Mucosa of stomach (tissue), 1 donor: ENCODE measurements at regions not wholly inside any gene's neighbourhood (a gene's known extent, or its start where the extent isn't known, plus 50 kb on each side); places are given as distances from the start of the nearest gene placed in this dataset.

Experiments used
- H3K27me3 ChIP-seq: one replicate; pipeline ENCODE4 v1.7.0; 2013; ENCODE audit warnings: mild to moderate bottlenecking, low read length; ENCODE audit not compliant: control insufficient read depth, insufficient read depth
- H3K36me3 ChIP-seq: one replicate; pipeline ENCODE4 v1.7.0; 2013; ENCODE audit warnings: low read length; ENCODE audit not compliant: control insufficient read depth, insufficient read depth
- H3K4me1 ChIP-seq: one replicate; pipeline ENCODE4 v1.7.0; 2013; ENCODE audit warnings: mild to moderate bottlenecking, low read length; ENCODE audit not compliant: control insufficient read depth, insufficient read depth
- H3K4me3 ChIP-seq: one replicate; pipeline ENCODE4 v1.7.0; 2013; ENCODE audit warnings: low read length
- H3K9ac ChIP-seq: one replicate; pipeline ENCODE4 v1.7.0; 2013; ENCODE audit warnings: mild to moderate bottlenecking, low read length, moderate library complexity
- H3K9me3 ChIP-seq: one replicate; pipeline ENCODE4 v1.7.0; 2013; ENCODE audit warnings: mild to moderate bottlenecking, low read length, moderate library complexity; ENCODE audit not compliant: control insufficient read depth
- donor health status: Pancreatic carcinoma.

DNA sequence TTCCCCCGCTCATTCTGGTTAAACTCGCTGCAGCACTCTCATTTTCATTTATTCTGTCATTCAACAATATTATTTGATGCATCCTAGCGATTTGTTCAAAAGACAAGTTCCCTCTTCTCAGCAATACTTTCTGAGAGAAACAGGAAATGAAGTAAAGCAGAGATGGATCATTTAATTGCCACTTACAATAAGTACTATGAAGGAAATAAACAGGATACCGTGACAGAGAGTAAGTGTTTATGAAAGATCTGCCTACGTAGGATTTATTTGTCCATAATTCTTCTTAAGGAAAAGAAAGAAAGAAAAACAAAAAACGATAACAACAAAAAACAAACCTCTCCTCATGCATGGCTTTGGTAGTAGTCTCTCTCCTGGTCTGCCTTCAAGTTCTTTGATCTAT, 406.8 kb upstream of the ZNF608 start:
- Histone ChIP-seq H3K4me3 (no peak overlapping the region), H3K9me3 (no peaks in the 10 kb centered on the region), H3K9ac (no peak overlapping the region), H3K36me3 (no peaks in the 10 kb centered on the region), H3K27me3 (no peaks in the 10 kb centered on the region), H3K4me1 (no peaks in the 10 kb centered on the region)

DNA sequence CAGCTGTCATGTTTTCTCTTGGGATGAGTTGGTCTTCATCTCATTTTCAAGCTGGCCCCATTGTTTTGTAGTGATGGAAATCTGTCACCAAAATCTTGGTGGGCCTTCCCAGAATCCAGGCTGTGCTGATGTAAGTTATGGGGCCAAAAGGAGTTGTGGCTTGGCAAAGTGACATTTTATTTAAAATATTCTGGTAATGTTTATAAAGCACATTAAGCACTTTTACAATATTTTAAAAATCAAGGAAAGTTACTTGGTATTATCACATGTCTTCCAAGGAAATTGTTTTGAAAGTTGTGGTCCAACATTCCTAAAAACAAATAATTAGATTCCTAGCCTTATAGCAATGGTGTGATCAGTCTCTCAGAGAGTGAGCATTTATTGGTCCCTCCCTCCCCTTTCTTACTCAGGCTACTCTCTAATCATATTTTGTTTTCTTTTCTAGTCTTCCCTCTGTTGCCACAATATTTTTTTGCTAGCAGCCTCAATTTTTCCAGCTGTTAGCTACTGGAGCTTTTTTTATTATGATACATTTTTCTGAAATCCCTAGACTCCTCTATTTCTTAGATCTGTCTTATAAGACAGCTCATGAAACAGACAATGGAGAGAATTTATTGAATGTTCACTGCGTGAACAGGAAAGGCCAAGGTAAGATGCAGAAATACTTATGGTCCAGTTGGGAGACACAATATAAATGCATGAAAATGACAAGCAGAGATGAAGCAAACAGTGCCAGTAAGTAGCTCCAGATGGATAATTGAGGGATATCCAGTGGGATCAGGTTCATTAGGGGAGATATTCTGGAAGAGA, 408.1 kb upstream of the ZNF608 start:
- Histone ChIP-seq H3K27me3 (no peaks in the 10 kb centered on the region), H3K4me3 (no peak overlapping the region), H3K4me1 (no peaks in the 10 kb centered on the region), H3K36me3 (no peaks in the 10 kb centered on the region), H3K9ac (no peak overlapping the region), H3K9me3 (no peaks in the 10 kb centered on the region)

DNA sequence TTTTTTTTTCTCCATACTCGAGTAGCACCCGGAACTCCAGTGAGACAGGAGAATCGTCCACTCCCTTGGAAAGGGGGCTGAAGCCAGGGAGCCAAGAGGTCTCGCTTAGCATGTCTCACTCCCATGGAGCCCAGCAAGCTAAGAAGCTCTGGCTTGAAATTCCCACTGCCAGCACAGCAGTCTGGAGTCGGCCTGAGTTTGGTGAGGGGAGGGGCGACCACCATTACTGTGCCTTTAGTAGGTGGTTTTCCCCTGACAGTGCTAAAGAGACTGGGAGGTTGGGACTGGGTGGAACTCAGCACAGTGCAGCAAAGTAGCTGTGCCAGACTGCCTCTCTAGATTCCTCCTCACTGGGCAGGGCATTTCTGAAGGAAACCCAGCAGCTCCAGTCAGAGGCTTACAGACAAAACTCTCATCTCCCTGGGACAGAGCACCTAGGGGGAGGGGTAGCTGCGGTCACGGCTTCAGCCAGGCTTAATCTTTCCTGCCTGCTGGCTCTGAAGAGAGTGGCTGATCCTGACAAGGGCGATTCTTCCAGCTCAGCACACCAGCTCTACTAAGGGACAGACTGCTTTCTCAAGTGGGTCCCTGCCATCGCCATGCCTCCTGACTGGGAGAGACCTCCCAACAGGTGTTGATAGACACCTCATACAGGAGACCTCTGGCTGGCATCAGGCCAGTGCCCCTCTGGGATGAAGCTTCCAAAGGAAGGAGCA, 414.5 kb upstream of the ZNF608 start:
- no peaks in the 10 kb centered on the region for H3K4me1 ChIP-seq
- no peaks in the 10 kb centered on the region for H3K36me3 ChIP-seq
- no peak overlapping the region for H3K4me3 ChIP-seq
- H3K9ac ChIP-seq = no peak overlapping the region
- H3K27me3 ChIP-seq = no peaks in the 10 kb centered on the region
- H3K9me3 ChIP-seq = no peaks in the 10 kb centered on the region

DNA sequence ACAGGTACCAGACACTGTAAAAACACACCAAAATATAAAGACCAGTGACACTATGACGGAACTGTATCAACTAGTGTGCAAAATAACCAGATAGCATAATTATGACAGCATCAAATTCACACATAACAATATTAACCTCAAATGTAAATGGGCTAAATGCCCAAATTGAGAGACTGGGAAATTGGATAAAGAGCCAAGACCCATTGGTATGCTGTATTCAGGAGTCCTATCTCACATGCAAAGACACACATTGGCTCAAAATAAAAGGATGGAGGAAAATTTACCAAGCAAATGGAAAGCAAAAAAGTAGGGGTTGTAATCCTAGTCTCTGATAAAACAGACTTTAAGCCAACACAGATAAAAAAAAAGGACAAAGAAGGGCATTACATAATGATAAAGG, 416.3 kb upstream of the ZNF608 start:
- Histone ChIP-seq H3K27me3 (no peaks in the 10 kb centered on the region), H3K9me3 (no peaks in the 10 kb centered on the region), H3K36me3 (no peaks in the 10 kb centered on the region), H3K9ac (no peak overlapping the region), H3K4me3 (no peak overlapping the region), H3K4me1 (no peaks in the 10 kb centered on the region)

DNA sequence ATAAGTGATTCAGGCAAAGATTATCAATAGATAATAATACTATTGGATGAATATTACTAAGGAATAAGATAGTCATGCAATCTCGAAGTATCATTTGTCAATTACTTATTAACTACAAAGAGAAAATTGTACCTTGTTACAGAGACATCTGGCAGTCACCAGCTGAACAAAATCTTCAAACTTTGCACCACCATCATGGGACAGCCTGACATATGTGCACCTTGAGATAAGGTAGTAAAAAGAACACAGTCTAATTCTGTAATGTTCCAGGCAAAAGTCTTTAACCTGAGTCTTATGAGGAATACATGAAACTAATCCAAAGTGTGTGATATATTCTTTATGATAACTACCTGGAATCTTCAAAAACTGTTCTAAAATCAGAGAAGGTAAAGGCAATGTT, 423.0 kb upstream of the ZNF608 start:
- no peak overlapping the region for H3K4me3 ChIP-seq
- H3K9ac ChIP-seq = no peak overlapping the region
- H3K36me3 ChIP-seq = no peaks in the 10 kb centered on the region
- no peaks in the 10 kb centered on the region for H3K9me3 ChIP-seq
- no peaks in the 10 kb centered on the region for H3K4me1 ChIP-seq
- no peaks in the 10 kb centered on the region for H3K27me3 ChIP-seq

DNA sequence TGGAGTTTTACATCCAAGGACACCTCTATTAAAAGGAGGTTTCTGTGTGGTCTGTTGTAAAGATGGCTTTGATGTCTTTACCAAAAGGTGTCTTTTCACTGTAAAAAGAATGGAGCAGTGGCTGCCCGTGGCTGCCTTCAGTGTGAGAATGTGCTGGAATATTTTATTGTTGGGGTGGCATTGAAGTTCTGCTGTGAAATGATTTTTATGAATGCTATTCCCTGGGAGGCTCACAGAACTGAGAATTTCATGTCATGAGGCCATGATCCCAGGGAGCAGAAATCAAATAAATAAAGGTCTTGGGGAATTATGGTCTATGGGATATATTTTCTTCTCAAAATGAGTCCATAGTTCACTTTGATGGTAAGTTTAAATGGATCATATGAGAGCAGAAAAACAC, 425.2 kb upstream of the ZNF608 start:
- Histone ChIP-seq H3K4me3 (no peak overlapping the region), H3K4me1 (no peaks in the 10 kb centered on the region), H3K27me3 (no peaks in the 10 kb centered on the region), H3K9me3 (no peaks in the 10 kb centered on the region), H3K36me3 (no peaks in the 10 kb centered on the region), H3K9ac (no peak overlapping the region)

DNA sequence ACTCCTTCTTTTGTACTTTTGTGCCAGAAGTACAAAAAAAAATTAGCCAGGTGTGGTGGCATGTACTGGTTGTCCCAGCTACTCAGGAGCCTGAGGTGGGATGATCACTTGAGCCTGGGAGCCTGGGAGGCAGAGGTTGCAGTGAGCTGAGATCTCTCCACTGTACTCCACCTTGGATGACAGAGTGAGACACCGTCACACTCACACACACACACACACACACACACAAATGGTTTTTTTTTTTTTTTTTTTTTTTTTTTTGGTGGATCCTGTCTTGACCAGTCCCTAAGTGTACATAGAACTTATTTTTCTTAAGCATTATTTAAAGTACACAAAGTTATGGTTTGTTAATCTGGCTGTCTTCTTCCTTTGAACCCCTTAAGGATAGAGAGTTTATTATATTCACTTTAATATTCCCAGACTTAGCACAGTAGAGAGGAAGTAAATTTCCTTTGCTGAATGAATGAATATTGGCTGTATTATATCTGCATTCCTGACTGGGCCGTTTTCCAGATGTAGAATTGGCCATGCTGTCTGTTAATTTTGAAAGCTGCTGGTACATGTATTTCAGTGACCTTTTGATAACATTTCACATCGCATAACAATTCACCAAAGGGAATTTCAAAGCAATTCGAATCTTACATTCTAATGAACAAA, 429.0 kb upstream of the ZNF608 start:
- no peak overlapping the region for H3K4me3 ChIP-seq
- no peak overlapping the region for H3K9ac ChIP-seq
- no peaks in the 10 kb centered on the region for H3K9me3 ChIP-seq
- no peaks in the 10 kb centered on the region for H3K4me1 ChIP-seq
- no peaks in the 10 kb centered on the region for H3K27me3 ChIP-seq
- H3K36me3 ChIP-seq = no peaks in the 10 kb centered on the region

DNA sequence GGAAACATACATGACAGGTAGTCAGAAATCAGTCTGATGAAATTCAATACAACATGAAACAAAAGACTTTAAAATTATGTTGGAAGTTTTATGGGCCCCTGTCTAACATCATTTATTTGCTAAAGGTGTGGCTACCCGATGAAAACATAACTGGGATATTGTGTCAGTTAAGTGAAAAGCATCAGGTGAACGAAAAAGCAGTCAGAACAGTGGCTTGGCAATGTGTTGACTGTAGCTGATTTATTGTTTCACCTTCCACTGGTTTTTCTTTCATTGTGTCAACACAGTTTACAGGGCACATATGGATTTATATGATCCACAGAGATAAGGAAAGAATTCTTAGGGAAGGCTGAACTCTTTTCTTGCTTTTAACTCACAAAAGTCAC, 429.6 kb upstream of the ZNF608 start:
- no peaks in the 10 kb centered on the region for H3K4me1 ChIP-seq
- no peaks in the 10 kb centered on the region for H3K9me3 ChIP-seq
- no peak overlapping the region for H3K9ac ChIP-seq
- no peak overlapping the region for H3K4me3 ChIP-seq
- no peaks in the 10 kb centered on the region for H3K36me3 ChIP-seq
- no peaks in the 10 kb centered on the region for H3K27me3 ChIP-seq

DNA sequence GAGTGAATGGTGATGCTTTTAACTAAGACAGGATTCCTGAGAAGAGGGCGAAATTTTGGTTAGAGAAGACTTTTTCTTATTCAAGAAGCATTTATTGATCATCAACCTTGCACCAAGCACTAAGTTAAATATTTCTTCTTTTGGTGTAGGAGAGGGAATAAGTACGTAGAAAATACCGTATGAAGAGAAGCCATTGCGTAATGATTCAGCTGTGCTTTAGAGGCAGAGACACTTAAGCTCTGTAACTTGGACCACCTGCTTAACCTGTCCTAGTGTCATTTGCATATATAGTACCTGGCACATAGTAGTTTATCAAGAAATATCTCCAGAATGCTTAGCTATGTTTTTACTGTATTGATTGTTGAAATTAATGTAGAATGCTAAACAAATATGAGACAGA, 430.9 kb upstream of the ZNF608 start:
- Histone ChIP-seq H3K4me1 (no peaks in the 10 kb centered on the region), H3K4me3 (no peak overlapping the region), H3K27me3 (no peaks in the 10 kb centered on the region), H3K36me3 (no peaks in the 10 kb centered on the region), H3K9ac (no peak overlapping the region), H3K9me3 (no peaks in the 10 kb centered on the region)

DNA sequence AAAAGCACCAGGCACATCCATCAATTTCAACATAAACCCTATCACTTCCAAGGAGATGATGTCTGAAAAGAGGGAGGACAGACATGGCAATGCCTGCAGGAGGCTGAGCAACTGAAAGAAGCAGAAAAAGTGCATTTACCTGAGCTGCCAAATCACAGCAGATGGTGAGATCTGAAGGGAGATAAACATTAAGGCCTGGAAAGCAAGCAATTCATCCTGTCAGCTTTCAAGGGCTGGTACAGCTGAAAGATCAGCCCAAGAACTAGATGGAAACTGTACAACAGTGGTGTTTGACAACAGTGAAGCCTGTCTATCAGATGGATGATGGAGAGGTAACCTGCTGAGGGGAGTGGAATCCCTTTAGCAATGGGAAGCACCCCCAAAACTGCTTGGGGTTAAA, 433.2 kb upstream of the ZNF608 start:
- Histone ChIP-seq H3K4me1 (no peaks in the 10 kb centered on the region), H3K4me3 (no peak overlapping the region), H3K36me3 (no peaks in the 10 kb centered on the region), H3K9ac (no peak overlapping the region), H3K27me3 (no peaks in the 10 kb centered on the region), H3K9me3 (no peaks in the 10 kb centered on the region)

DNA sequence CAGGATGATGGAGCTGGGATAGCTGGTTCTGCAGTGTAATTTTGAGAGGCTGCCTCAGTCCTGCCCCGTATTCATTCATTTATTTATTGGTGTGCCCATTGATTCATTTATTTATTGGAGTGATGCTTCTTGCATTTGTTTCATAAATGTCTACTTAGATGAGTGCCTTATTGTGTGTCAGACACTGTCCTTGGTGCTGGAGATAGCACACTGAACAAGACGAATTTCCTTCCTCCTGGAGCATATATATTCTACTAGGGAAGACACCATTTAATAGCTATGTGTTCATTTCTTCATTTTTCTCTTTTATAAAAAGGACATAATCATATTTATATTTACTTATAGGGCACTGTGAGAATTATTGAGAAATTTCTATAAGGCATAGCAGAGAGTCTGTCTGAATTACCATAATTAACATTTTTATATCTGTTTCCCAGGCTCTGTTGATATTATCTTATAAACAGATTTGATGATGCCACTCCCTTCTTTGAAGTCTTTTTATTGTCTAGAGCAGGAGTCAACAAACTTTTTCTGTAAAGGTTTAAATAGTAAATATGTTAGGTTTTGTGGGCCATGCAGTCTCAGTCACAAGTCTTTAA, 433.9 kb upstream of the ZNF608 start:
- H3K4me3 ChIP-seq = no peak overlapping the region
- no peaks in the 10 kb centered on the region for H3K36me3 ChIP-seq
- H3K9me3 ChIP-seq = no peaks in the 10 kb centered on the region
- H3K4me1 ChIP-seq = no peaks in the 10 kb centered on the region
- H3K9ac ChIP-seq = no peak overlapping the region
- H3K27me3 ChIP-seq = no peaks in the 10 kb centered on the region

DNA sequence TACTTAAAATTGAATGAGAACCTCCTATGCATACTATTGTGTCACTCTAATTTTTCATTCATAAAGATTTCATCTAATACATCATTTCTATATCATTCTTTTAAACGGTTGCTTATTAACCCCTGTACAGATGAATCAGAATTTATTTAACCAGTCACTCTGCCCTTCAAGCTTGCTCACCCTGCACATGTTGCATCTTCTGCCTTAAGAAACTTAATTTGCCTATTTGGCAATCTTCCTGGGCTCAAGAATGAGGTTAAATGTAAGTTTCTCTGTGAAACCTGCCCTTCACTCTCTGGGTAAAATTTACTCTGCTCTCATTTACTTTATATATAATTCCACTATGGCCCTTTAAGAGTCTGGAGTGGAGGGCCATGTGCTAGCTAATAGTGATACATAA, 434.7 kb upstream of the ZNF608 start:
- H3K4me3 ChIP-seq = no peak overlapping the region
- no peak overlapping the region for H3K9ac ChIP-seq
- no peaks in the 10 kb centered on the region for H3K27me3 ChIP-seq
- H3K36me3 ChIP-seq = no peaks in the 10 kb centered on the region
- no peaks in the 10 kb centered on the region for H3K4me1 ChIP-seq
- no peaks in the 10 kb centered on the region for H3K9me3 ChIP-seq
